Mesendoderm (in vitro differentiated cells): ENCODE measurements at regions not wholly inside any gene's neighbourhood (a gene's known extent, or its start where the extent isn't known, plus 50 kb on each side); places are given as distances from the start of the nearest gene placed in this dataset.

Experiments used
- DNase-seq: peaks from one replicate; pipeline ENCODE4 v3.0.0; 2013
- H2AK5ac ChIP-seq: 2 replicates; pipeline ENCODE4 v1.6.1; 2013; ENCODE audit warnings: low read length, inconsistent platforms
- H2BK120ac ChIP-seq: 2 replicates; pipeline ENCODE4 v1.6.1; 2013; ENCODE audit warnings: low read depth, mild to moderate bottlenecking, low read length, moderate library complexity, mixed read lengths
- H2BK15ac ChIP-seq: replicated peaks from 2 replicates; pipeline ENCODE4 v1.6.1; 2013; ENCODE audit warnings: low read depth, mild to moderate bottlenecking, moderate library complexity
- H2BK5ac ChIP-seq: 2 replicates; pipeline ENCODE4 v1.6.1; 2013; ENCODE audit warnings: low read length, inconsistent platforms
- H3K18ac ChIP-seq: 2 replicates; pipeline ENCODE4 v1.6.1; 2013; ENCODE audit warnings: mild to moderate bottlenecking, low read length, mixed read lengths
- H3K23ac ChIP-seq: one replicate; pipeline ENCODE4 v1.6.1; 2013; ENCODE audit warnings: low read length
- H3K27ac ChIP-seq: 2 replicates; pipeline ENCODE4 v1.5.1; 2013; ENCODE audit warnings: low read depth, mild to moderate bottlenecking, inconsistent platforms, low read length, moderate library complexity
- H3K27me3 ChIP-seq: 2 replicates; pipeline ENCODE4 v1.6.1; 2013; ENCODE audit warnings: low read length, control low read depth, mild to moderate bottlenecking, inconsistent platforms; ENCODE audit not compliant: insufficient read depth, poor library complexity
- H3K36me3 ChIP-seq: 2 replicates; pipeline ENCODE4 v1.6.1; 2013; ENCODE audit warnings: low read length, inconsistent platforms; ENCODE audit not compliant: control insufficient read depth, insufficient read depth
- H3K4ac ChIP-seq: one replicate; pipeline ENCODE4 v1.6.1; 2013; ENCODE audit warnings: low read depth, mild to moderate bottlenecking, low read length, moderate library complexity
- H3K4me1 ChIP-seq: 2 replicates; pipeline ENCODE4 v1.6.1; 2013; ENCODE audit warnings: low read depth, low read length, inconsistent platforms; ENCODE audit not compliant: control insufficient read depth
- H3K4me2 ChIP-seq: 2 replicates; pipeline ENCODE4 v1.6.1; 2013; ENCODE audit warnings: low read length
- H3K4me3 ChIP-seq: 2 replicates; pipeline ENCODE4 v1.5.1; 2013; ENCODE audit warnings: mild to moderate bottlenecking, low read length
- H3K56ac ChIP-seq: one replicate; pipeline ENCODE4 v1.6.1; 2013; ENCODE audit warnings: low read length
- H3K79me1 ChIP-seq: 2 replicates; pipeline ENCODE4 v1.6.1; 2013; ENCODE audit warnings: low read length, inconsistent platforms
- H3K79me2 ChIP-seq: 2 replicates; pipeline ENCODE4 v1.6.1; 2013; ENCODE audit warnings: mild to moderate bottlenecking, low read length; ENCODE audit not compliant: control insufficient read depth, insufficient read depth
- H3K9ac ChIP-seq: 2 replicates; pipeline ENCODE4 v1.6.1; 2013; ENCODE audit warnings: low read length, inconsistent platforms
- H4K5ac ChIP-seq: one replicate; pipeline ENCODE4 v1.6.1; 2013; ENCODE audit warnings: low read length
- H4K8ac ChIP-seq: one replicate; pipeline ENCODE4 v1.6.1; 2013; ENCODE audit warnings: low read depth, mild to moderate bottlenecking, control low read depth, low read length, moderate library complexity
- WGBS: extraction: QIAGEN DNeasy Blood & Tissue Kit; methylation state at CpG from one replicate; pipeline ENCODE4 v1.1.7; 2013; ENCODE audit warnings: low lambda C conversion rate, missing lambda C conversion rate; ENCODE audit not compliant: insufficient coverage; ENCODE audit errors: extremely low coverage; 5-methylcytosine and 5-hydroxymethylcytosine counted together

- Histone ChIP-seq H3K23ac (no peak overlapping the region), H3K27ac (no peak overlapping the region), H3K4me3 (no peak overlapping the region), H3K36me3 (no peaks in the 10 kb centered on the region), H3K4me1 (no peaks in the 10 kb centered on the region), H2BK120ac (no peak overlapping the region), H4K8ac (no peak overlapping the region), H2BK15ac (no peak overlapping the region), H3K79me1 (no peaks in the 10 kb centered on the region), H3K18ac (no peak overlapping the region), H3K9ac (no peak overlapping the region), H3K79me2 (no peaks in the 10 kb centered on the region), H3K4me2 (no peak overlapping the region), H2BK5ac (no peak overlapping the region), H4K5ac (no peak overlapping the region), H3K27me3 (no peaks in the 10 kb centered on the region), H3K4ac (no peak overlapping the region), H2AK5ac (no peak overlapping the region), H3K56ac (no peak overlapping the region)
- DNase-seq, result no peak
- WGBS, result no CpG with 5 or more reads among the region's 3 CpGs
Observed at GRCh38 chr3:22113453-22113852, 362.4 kb upstream of the ZNF385D start.

- H3K9ac ChIP-seq, result no peak overlapping the region
- H3K23ac ChIP-seq, result no peak overlapping the region
- no peak overlapping the region for H2BK5ac ChIP-seq
- no peak overlapping the region for H2BK15ac ChIP-seq
- no peaks in the 10 kb centered on the region for H3K79me1 ChIP-seq
- H3K4ac ChIP-seq, result no peak overlapping the region
- no peak overlapping the region for H4K8ac ChIP-seq
- H3K4me1 ChIP-seq, result no peaks in the 10 kb centered on the region
- WGBS, result no CpG with 5 or more reads among the region's 4 CpGs
- no peaks in the 10 kb centered on the region for H3K27me3 ChIP-seq
- no peak overlapping the region for H3K56ac ChIP-seq
- H3K79me2 ChIP-seq, result no peaks in the 10 kb centered on the region
- no peak overlapping the region for H3K18ac ChIP-seq
- no peak overlapping the region for H3K4me2 ChIP-seq
- DNase-seq, result no peak
- H3K36me3 ChIP-seq, result no peaks in the 10 kb centered on the region
- H2AK5ac ChIP-seq, result no peak overlapping the region
- H2BK120ac ChIP-seq, result no peak overlapping the region
- H3K27ac ChIP-seq, result no peak overlapping the region
- H4K5ac ChIP-seq, result no peak overlapping the region
- no peak overlapping the region for H3K4me3 ChIP-seq
Observed at GRCh38 chr3:22115581-22115980, 364.6 kb upstream of the ZNF385D start.

DNA sequence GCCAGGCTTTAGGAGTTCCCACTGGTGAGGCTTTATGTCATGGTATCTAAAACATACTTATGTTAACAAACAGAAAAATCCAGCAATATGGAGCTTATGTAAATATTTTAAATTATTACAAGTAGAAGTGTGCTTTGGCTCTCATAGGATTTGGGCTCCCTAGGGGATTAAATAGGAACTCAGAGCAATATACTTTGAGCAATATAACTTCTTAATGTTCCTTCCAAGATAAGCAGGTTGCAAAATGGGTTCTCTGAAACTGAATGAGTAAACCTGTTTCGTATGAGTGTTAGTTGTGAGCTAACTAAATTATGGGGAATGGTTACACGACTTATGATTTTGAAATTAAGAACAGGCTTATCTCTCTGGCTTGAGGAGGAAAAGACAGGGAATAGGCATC lies 366.1 kb upstream of the ZNF385D start:
- Histone ChIP-seq H3K36me3 (no peaks in the 10 kb centered on the region), H3K18ac (no peak overlapping the region), H3K9ac (no peak overlapping the region), H2AK5ac (no peak overlapping the region), H3K27me3 (no peaks in the 10 kb centered on the region), H3K27ac (no peak overlapping the region), H2BK5ac (no peak overlapping the region), H3K23ac (no peak overlapping the region), H3K79me2 (no peaks in the 10 kb centered on the region), H3K4me3 (no peak overlapping the region), H3K4me2 (no peak overlapping the region), H3K79me1 (no peaks in the 10 kb centered on the region), H3K56ac (no peak overlapping the region), H2BK15ac (no peak overlapping the region), H2BK120ac (no peak overlapping the region), H4K5ac (no peak overlapping the region), H4K8ac (no peak overlapping the region), H3K4ac (no peak overlapping the region), H3K4me1 (no peaks in the 10 kb centered on the region)
- DNase-seq, result no peak
- no CpG with 5 or more reads among the region's 2 CpGs for WGBS

- H3K4ac ChIP-seq, result no peak overlapping the region
- H3K79me2 ChIP-seq, result no peaks in the 10 kb centered on the region
- no peak overlapping the region for H4K8ac ChIP-seq
- H3K23ac ChIP-seq, result no peak overlapping the region
- no peak overlapping the region for H2BK120ac ChIP-seq
- H3K27me3 ChIP-seq, result no peaks in the 10 kb centered on the region
- no CpG with 5 or more reads among the region's 5 CpGs for WGBS
- no peak overlapping the region for H2AK5ac ChIP-seq
- H4K5ac ChIP-seq, result no peak overlapping the region
- H2BK5ac ChIP-seq, result no peak overlapping the region
- H3K4me2 ChIP-seq, result no peak overlapping the region
- H3K79me1 ChIP-seq, result no peaks in the 10 kb centered on the region
- H2BK15ac ChIP-seq, result no peak overlapping the region
- no peak overlapping the region for H3K27ac ChIP-seq
- peak; percentile 52 for DNase-seq
- no peak overlapping the region for H3K9ac ChIP-seq
- H3K18ac ChIP-seq, result no peak overlapping the region
- no peaks in the 10 kb centered on the region for H3K4me1 ChIP-seq
- no peak overlapping the region for H3K56ac ChIP-seq
- no peaks in the 10 kb centered on the region for H3K36me3 ChIP-seq
- no peak overlapping the region for H3K4me3 ChIP-seq
Observed at GRCh38 chr3:22117751-22118346, 366.8 kb upstream of the ZNF385D start.

DNA sequence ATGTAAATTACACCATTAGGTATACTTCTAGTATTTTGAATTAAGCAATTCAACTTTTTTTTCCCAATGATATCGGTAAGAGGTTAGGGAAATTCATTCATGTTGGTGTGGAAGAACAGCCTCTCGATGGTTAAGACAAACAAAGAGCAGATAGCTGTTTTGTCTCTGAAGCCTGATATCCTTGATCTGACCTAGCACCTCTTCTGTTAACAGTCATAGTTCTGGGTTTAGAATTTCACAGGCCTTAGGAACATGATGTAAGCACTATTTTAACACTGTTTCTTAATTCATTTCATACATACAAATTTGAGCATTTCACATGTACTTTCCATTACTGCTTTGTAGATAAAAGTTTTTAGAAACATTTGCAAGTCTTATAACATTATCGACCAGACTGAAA lies 367.5 kb upstream of the ZNF385D start:
- Histone ChIP-seq H3K56ac (no peak overlapping the region), H2BK5ac (no peak overlapping the region), H2BK15ac (no peak overlapping the region), H3K79me1 (no peaks in the 10 kb centered on the region), H3K18ac (no peak overlapping the region), H3K4ac (no peak overlapping the region), H3K27ac (no peak overlapping the region), H4K5ac (no peak overlapping the region), H2BK120ac (no peak overlapping the region), H3K79me2 (no peaks in the 10 kb centered on the region), H3K4me1 (no peaks in the 10 kb centered on the region), H3K23ac (no peak overlapping the region), H2AK5ac (no peak overlapping the region), H3K4me3 (no peak overlapping the region), H3K27me3 (no peaks in the 10 kb centered on the region), H3K4me2 (no peak overlapping the region), H3K36me3 (no peaks in the 10 kb centered on the region), H4K8ac (no peak overlapping the region), H3K9ac (no peak overlapping the region)
- WGBS, result no CpG with 5 or more reads among the region's 3 CpGs
- peak; percentile 13 for DNase-seq

DNA sequence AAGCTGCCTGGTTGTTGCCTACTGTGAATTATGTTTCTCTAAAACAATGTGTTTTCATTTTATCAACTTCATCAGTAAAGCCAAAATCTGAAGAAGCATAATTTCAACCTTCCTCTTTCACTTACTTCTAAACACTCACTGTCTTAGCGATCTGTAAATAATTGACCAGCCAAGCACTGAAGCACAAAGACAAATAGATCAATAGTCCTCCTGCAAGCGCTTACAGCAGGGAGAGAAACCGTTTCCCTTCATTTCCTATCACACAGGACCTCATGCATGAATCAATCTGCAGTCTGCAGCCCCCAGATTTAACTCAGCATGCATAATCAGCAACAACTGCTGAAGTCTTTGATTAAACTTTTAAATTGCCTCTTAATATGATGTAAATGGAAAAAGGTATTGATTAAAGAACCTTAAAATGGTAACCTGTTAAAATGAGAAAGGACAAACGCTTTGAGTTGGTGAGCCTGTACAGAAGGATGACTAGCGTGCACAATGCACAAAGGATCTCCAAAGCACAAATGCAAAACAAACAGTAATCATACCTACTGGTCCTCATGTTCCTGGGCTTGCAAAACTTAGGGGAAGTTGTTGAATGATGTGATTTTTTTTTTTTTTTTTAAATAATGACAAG lies 370.2 kb upstream of the ZNF385D start:
- no peak overlapping the region for H3K4me3 ChIP-seq
- H3K4me1 ChIP-seq, result no peaks in the 10 kb centered on the region
- no peak overlapping the region for H3K27ac ChIP-seq
- H3K79me2 ChIP-seq, result no peaks in the 10 kb centered on the region
- no peak overlapping the region for H3K9ac ChIP-seq
- no peak overlapping the region for H2BK120ac ChIP-seq
- no peak overlapping the region for H2BK15ac ChIP-seq
- H3K27me3 ChIP-seq, result no peaks in the 10 kb centered on the region
- H4K8ac ChIP-seq, result no peak overlapping the region
- no peak overlapping the region for H3K23ac ChIP-seq
- no peak overlapping the region for H4K5ac ChIP-seq
- H3K79me1 ChIP-seq, result no peaks in the 10 kb centered on the region
- no peak for DNase-seq
- no peak overlapping the region for H3K18ac ChIP-seq
- no peaks in the 10 kb centered on the region for H3K36me3 ChIP-seq
- H3K4me2 ChIP-seq, result no peak overlapping the region
- H2AK5ac ChIP-seq, result no peak overlapping the region
- no peak overlapping the region for H3K4ac ChIP-seq
- no peak overlapping the region for H3K56ac ChIP-seq
- WGBS, result no CpG with 5 or more reads among the region's 5 CpGs
- H2BK5ac ChIP-seq, result no peak overlapping the region
